ENCODE measurements at regions not wholly inside any gene's neighbourhood (a gene's known extent, or its start where the extent isn't known, plus 50 kb on each side); places are given as distances from the start of the nearest gene placed in this dataset.

- DNase-seq (ENCODE audit: low read depth): no peak
- TF ChIP-seq CTCF (conservative IDR thresholded peaks at IDR 0.05; ENCODE audit: low read depth, low read length): no peak
- H3K4me3 ChIP-seq (ENCODE audit: low read depth, low read length): no peak overlapping the region
Measured at GRCh38 chr18:34583895-34584294, 126.2 kb upstream of the DTNA start.

GRCh38 chr18:34590503-34590902 is 119.6 kb upstream of the DTNA start:
- H3K4me3 ChIP-seq (ENCODE audit: low read depth, low read length): no peak overlapping the region
- TF ChIP-seq CTCF (conservative IDR thresholded peaks at IDR 0.05; ENCODE audit: low read depth, low read length): no peak
- DNase-seq (ENCODE audit: low read depth): no peak

- no peak for DNase-seq (ENCODE audit: low read depth)
- H3K4me3 ChIP-seq (ENCODE audit: low read depth, low read length): no peak overlapping the region
- TF ChIP-seq CTCF (conservative IDR thresholded peaks at IDR 0.05; ENCODE audit: low read depth, low read length): no peak
Measured at GRCh38 chr18:34591920-34592444, 118.1 kb upstream of the DTNA start.

GRCh38 chr18:34592481-34592880 is 117.6 kb upstream of the DTNA start:
- H3K4me3 ChIP-seq (ENCODE audit: low read depth, low read length): no peak overlapping the region
- no peak for DNase-seq (ENCODE audit: low read depth)
- no peak for TF ChIP-seq CTCF (conservative IDR thresholded peaks at IDR 0.05; ENCODE audit: low read depth, low read length)

GRCh38 chr18:34592961-34593382 is 117.1 kb upstream of the DTNA start:
- DNase-seq (ENCODE audit: low read depth): peak; percentile 84
- TF ChIP-seq CTCF (conservative IDR thresholded peaks at IDR 0.05; ENCODE audit: low read depth, low read length): no peak
- H3K4me3 ChIP-seq (ENCODE audit: low read depth, low read length): peak overlapping the region; percentile 60

GRCh38 chr18:34594266-34594665 is 115.8 kb upstream of the DTNA start:
- DNase-seq (ENCODE audit: low read depth): no peak
- no peak overlapping the region for H3K4me3 ChIP-seq (ENCODE audit: low read depth, low read length)
- TF ChIP-seq CTCF (conservative IDR thresholded peaks at IDR 0.05; ENCODE audit: low read depth, low read length): no peak

- peak; percentile 75 for TF ChIP-seq CTCF (conservative IDR thresholded peaks at IDR 0.05; ENCODE audit: low read depth, low read length)
- peak; percentile 77 for DNase-seq (ENCODE audit: low read depth)
- H3K4me3 ChIP-seq (ENCODE audit: low read depth, low read length): no peak overlapping the region
Measured at GRCh38 chr18:34595690-34596089, 114.4 kb upstream of the DTNA start.
